ENCODE measurements at regions not wholly inside any gene's neighbourhood (a gene's known extent, or its start where the extent isn't known, plus 50 kb on each side); places are given as distances from the start of the nearest gene placed in this dataset.

GRCh38 chr12:127295630-127296029 lies 971.3 kb upstream of the TMEM132C start:
- Histone ChIP-seq H3K9me3 (ENCODE audit: low read depth) (no peaks in the 10 kb centered on the region), H3K4me1 (ENCODE audit: low read depth) (peaks cover 19% of the 10 kb centered on the region), H3K4me3 (no peak overlapping the region), H3K27ac (peak overlapping the region; percentile 83), H3K27me3 (no peaks in the 10 kb centered on the region), H3K36me3 (no peaks in the 10 kb centered on the region)
- no peak for TF ChIP-seq CTCF (IDR thresholded peaks at IDR 0.05; ENCODE audit: low read depth, low read length)
- no peak for DNase-seq (ENCODE audit: low read depth in 1 of 2, low spot score in 1 of 2)

GRCh38 chr12:127296591-127296990 lies 970.4 kb upstream of the TMEM132C start:
- TF ChIP-seq CTCF (IDR thresholded peaks at IDR 0.05; ENCODE audit: low read depth, low read length) = no peak
- no peak overlapping the region for H3K4me3 ChIP-seq
- peak in 1 of 2 donors; percentile 92 for DNase-seq (ENCODE audit: low read depth in 1 of 2, low spot score in 1 of 2)
- peak overlapping the region; percentile 83 for H3K27ac ChIP-seq
- no peaks in the 10 kb centered on the region for H3K27me3 ChIP-seq
- peaks cover 19% of the 10 kb centered on the region for H3K4me1 ChIP-seq (ENCODE audit: low read depth)
- no peaks in the 10 kb centered on the region for H3K36me3 ChIP-seq
- H3K9me3 ChIP-seq (ENCODE audit: low read depth) = no peaks in the 10 kb centered on the region

GRCh38 chr12:127297327-127297726 lies 969.6 kb upstream of the TMEM132C start:
- Histone ChIP-seq H3K27me3 (no peaks in the 10 kb centered on the region), H3K27ac (peak overlapping the region; percentile 57), H3K9me3 (ENCODE audit: low read depth) (no peaks in the 10 kb centered on the region), H3K4me3 (no peak overlapping the region), H3K36me3 (no peaks in the 10 kb centered on the region), H3K4me1 (ENCODE audit: low read depth) (peaks cover 19% of the 10 kb centered on the region)
- DNase-seq (ENCODE audit: low read depth in 1 of 2, low spot score in 1 of 2) = no peak
- TF ChIP-seq CTCF (IDR thresholded peaks at IDR 0.05; ENCODE audit: low read depth, low read length) = no peak

- H3K9me3 ChIP-seq (ENCODE audit: low read depth) = no peaks in the 10 kb centered on the region
- no peak for DNase-seq (ENCODE audit: low read depth in 1 of 2, low spot score in 1 of 2)
- TF ChIP-seq CTCF (IDR thresholded peaks at IDR 0.05; ENCODE audit: low read depth, low read length) = no peak
- H3K27ac ChIP-seq = no peak overlapping the region
- no peak overlapping the region for H3K4me3 ChIP-seq
- peaks cover 10% of the 10 kb centered on the region for H3K4me1 ChIP-seq (ENCODE audit: low read depth)
- no peaks in the 10 kb centered on the region for H3K27me3 ChIP-seq
- H3K36me3 ChIP-seq = no peaks in the 10 kb centered on the region
Measured at GRCh38 chr12:127300075-127300474, 966.9 kb upstream of the TMEM132C start.

GRCh38 chr12:127300753-127301152 lies 966.2 kb upstream of the TMEM132C start:
- no peak overlapping the region for H3K4me3 ChIP-seq
- TF ChIP-seq CTCF (IDR thresholded peaks at IDR 0.05; ENCODE audit: low read depth, low read length) = no peak
- H3K27ac ChIP-seq = no peak overlapping the region
- DNase-seq (ENCODE audit: low read depth in 1 of 2, low spot score in 1 of 2) = no peak
- H3K4me1 ChIP-seq (ENCODE audit: low read depth) = peaks cover 3% of the 10 kb centered on the region
- no peaks in the 10 kb centered on the region for H3K36me3 ChIP-seq
- no peaks in the 10 kb centered on the region for H3K9me3 ChIP-seq (ENCODE audit: low read depth)
- no peaks in the 10 kb centered on the region for H3K27me3 ChIP-seq

GRCh38 chr12:127301876-127302275 lies 965.1 kb upstream of the TMEM132C start:
- Histone ChIP-seq H3K4me3 (no peak overlapping the region), H3K27ac (no peak overlapping the region), H3K36me3 (no peaks in the 10 kb centered on the region), H3K9me3 (ENCODE audit: low read depth) (no peaks in the 10 kb centered on the region), H3K4me1 (ENCODE audit: low read depth) (no peaks in the 10 kb centered on the region), H3K27me3 (no peaks in the 10 kb centered on the region)
- no peak for TF ChIP-seq CTCF (IDR thresholded peaks at IDR 0.05; ENCODE audit: low read depth, low read length)
- DNase-seq (ENCODE audit: low read depth in 1 of 2, low spot score in 1 of 2) = no peak
